Mammary epithelial cell (primary cell): ENCODE measurements at regions not wholly inside any gene's neighbourhood (a gene's known extent, or its start where the extent isn't known, plus 50 kb on each side); places are given as distances from the start of the nearest gene placed in this dataset.

ENCODE experiments used
- CTCF ChIP-seq, 2 donors: IDR thresholded peaks in 1 of 2; conservative IDR thresholded peaks in 1 of 2; 2 replicates each; pipeline ENCODE4 v1.5.1; 2011 to 2012; ENCODE audit warnings: inconsistent platforms in 2 of 2, low read length in 2 of 2, mild to moderate bottlenecking in 2 of 2, control low read depth in 1 of 2, low read depth in 1 of 2; ENCODE audit not compliant: insufficient read depth in 1 of 2; ENCODE audit errors: extremely low read depth in 1 of 2
- EZH2 ChIP-seq: IDR thresholded peaks from 2 replicates; pipeline ENCODE4 v1.6.1; 2012; ENCODE audit warnings: low read length, inconsistent platforms, borderline replicate concordance

- TF ChIP-seq CTCF (conservative IDR thresholded peaks at IDR 0.05 in 1 of 2, IDR thresholded peaks at IDR 0.05 in 1 of 2; ENCODE audit: extremely low read depth in 1 of 2, insufficient read depth in 1 of 2, low read depth in 1 of 2, low read length in 2 of 2) (no peak), EZH2 (no peak)
Measured at GRCh38 chr3:124119056-124119716, 127.3 kb upstream of the ROPN1 start.
